PC-9 (cell line): ENCODE measurements at regions not wholly inside any gene's neighbourhood (a gene's known extent, or its start where the extent isn't known, plus 50 kb on each side); places are given as distances from the start of the nearest gene placed in this dataset.

Experiments
- CTCF ChIP-seq: fragments of 200-600 bp; sonication (generic); conservative IDR thresholded peaks from 2 replicates; pipeline ENCODE4 v1.6.1; 2017; ENCODE audit warnings: mixed run types, antibody characterized with exemption, mild to moderate bottlenecking, moderate library complexity
- EZH2 ChIP-seq: fragments of 200-600 bp; sonication (generic); IDR thresholded peaks from 2 replicates; pipeline ENCODE4 v1.8.0; 2017; ENCODE audit warnings: antibody characterized with exemption, low read depth

GRCh38 chr13:63377986-63378385 lies 1962.3 kb upstream of the PCDH20 start:
- TF ChIP-seq CTCF (no peak), EZH2 (no peak)
